Activated T-helper 2 cell treated with anti-CD3 and anti-CD28 coated beads, Interferon-gamma antibody, Interleukin-2, Interleukin-4, amounts not matched to agents 10 μg/mL and 5 μg/mL and 100 μg/mL, durations not matched to agents 14 hours and 24 hours and 36 hours (primary cell): ENCODE measurements at regions not wholly inside any gene's neighbourhood (a gene's known extent, or its start where the extent isn't known, plus 50 kb on each side); places are given as distances from the start of the nearest gene placed in this dataset.
A peak's percentile ranks its signal among the peaks of the same experiment; 100 is the strongest.

Source experiments
- DNase-seq: peaks from one replicate; pipeline ENCODE4 v3.0.0; 2021; ENCODE audit warnings: low spot score
- H3K27ac Mint-ChIP-seq: one replicate; pipeline ENCODE4 v1.8.0; 2021; ENCODE audit warnings: mixed read lengths
- H3K27me3 Mint-ChIP-seq: one replicate; pipeline ENCODE4 v1.8.0; 2021; ENCODE audit warnings: low read depth, mixed read lengths
- H3K36me3 Mint-ChIP-seq: one replicate; pipeline ENCODE4 v1.8.0; 2021; ENCODE audit warnings: low read depth, mixed read lengths
- H3K4me1 Mint-ChIP-seq: one replicate; pipeline ENCODE4 v1.8.0; 2021; ENCODE audit warnings: low read depth, mixed read lengths
- H3K4me3 Mint-ChIP-seq: one replicate; pipeline ENCODE4 v1.8.0; 2021; ENCODE audit warnings: low read depth, mild to moderate bottlenecking, moderate library complexity, mixed read lengths
- H3K9me3 Mint-ChIP-seq: one replicate; pipeline ENCODE4 v1.8.0; 2021; ENCODE audit warnings: mixed read lengths
- intact Hi-C: fragments of 100-400 bp; cut with micrococcal nuclease; formaldehyde crosslinking; loops from one replicate; pipeline ENCODE4 v1.15.1; 2023

DNA sequence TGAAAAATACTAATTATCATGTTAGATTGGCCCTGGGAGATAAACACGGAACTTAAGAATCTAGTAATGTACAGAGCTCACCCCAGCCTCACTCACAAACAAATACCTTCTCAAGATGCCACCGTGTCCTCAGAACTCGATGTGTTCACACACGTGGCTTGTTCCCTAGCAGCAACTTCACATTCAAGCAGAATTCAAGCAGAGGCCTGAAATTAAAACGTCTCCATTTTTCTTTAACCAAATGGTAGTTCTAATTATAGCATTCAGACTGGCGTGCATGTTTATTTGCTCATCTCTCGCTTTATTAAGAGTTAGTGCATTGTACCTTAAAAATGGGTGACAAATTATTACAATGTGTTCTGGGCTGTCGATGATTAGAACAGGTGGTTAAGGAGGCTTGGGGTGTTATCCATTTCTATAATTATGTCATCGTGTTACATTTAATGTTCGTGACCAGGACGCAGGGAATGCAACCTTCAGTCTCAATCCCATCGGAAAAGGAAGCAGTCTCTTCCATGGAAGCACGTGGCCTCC lies 57.3 kb upstream of the SLC66A3 start:
- Mint-ChIP-seq H3K27me3 (peaks cover 37% of the 10 kb centered on the region), H3K4me3 (no peak overlapping the region), H3K27ac (no peak overlapping the region), H3K36me3 (peaks cover 3% of the 10 kb centered on the region), H3K9me3 (peaks cover 7% of the 10 kb centered on the region), H3K4me1 (peaks cover 2% of the 10 kb centered on the region)
- no peak for DNase-seq
- intact Hi-C loops = no loop called here

DNA sequence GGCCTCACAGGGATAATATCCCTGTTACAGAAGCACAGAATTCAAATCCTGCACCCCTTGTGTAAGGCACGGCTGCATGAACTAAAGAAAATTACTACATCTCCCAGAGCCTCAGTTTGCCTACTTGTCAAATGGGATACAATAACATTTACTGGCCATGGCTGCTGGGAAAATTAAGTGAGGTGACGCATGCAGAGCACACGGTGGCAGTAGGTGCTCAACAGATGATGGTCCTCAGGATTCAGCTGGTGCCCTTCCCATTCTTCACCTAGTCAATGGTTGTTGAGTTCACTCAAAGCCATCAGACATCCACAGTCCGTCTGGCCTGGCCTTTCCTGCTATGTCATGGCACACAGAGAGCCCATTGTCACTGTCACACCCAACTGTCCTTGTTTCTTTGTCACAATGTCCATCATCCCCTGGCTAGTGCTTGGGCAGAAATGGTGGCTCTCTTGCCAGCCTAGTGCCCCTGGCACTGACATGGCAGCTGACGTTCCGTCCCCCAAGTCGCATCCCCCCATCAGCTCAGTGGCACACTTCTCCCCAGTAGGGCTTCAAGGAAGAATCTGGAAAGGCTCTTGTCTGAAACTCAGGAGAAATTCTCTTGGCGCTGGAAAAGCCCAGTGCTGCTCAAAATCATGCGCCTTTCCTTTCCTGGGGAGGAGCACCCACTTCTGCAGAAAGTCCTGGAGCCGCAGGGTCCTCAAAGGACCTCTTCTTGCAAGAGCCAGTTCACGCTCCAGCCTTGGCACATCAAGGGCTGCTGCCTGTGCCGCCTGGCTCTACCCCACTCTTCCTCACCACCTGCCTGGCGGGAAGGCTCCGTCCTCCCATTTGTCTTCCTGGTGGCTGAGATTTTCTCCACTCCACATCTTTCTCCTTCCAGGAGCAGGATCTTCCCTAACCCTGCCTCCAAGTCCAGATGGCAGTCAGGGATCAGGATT lies 55.9 kb upstream of the SLC66A3 start:
- Mint-ChIP-seq H3K36me3 (peaks cover 3% of the 10 kb centered on the region), H3K9me3 (peaks cover 7% of the 10 kb centered on the region), H3K4me1 (peaks cover 14% of the 10 kb centered on the region), H3K4me3 (no peak overlapping the region), H3K27ac (no peak overlapping the region), H3K27me3 (peaks cover 35% of the 10 kb centered on the region)
- DNase-seq = no peak
- intact Hi-C loops = no loop called here

DNA sequence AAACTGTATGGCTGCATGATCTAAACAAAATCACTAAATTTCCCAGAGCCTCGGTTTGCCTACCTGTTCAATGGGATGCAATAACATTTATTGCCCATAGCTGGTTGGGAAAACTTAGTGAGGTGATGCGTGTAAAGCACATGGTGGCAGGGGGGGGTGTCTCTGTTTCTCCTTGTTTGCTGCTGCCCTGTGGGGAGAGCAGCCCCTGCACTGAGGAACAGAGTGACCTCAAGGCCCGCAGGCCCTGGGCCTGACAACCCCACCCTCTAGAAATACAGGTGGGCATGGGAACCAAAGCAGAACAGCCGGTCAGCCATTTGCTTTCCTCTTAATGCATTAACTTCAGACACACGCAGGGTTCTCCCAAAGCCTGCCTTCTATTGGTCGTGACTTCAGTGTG lies 55.1 kb upstream of the SLC66A3 start:
- Mint-ChIP-seq H3K27ac (no peak overlapping the region), H3K36me3 (peaks cover 3% of the 10 kb centered on the region), H3K4me3 (no peak overlapping the region), H3K27me3 (peaks cover 34% of the 10 kb centered on the region), H3K4me1 (peaks cover 19% of the 10 kb centered on the region), H3K9me3 (peaks cover 7% of the 10 kb centered on the region)
- intact Hi-C loops = no loop called here
- DNase-seq = no peak

DNA sequence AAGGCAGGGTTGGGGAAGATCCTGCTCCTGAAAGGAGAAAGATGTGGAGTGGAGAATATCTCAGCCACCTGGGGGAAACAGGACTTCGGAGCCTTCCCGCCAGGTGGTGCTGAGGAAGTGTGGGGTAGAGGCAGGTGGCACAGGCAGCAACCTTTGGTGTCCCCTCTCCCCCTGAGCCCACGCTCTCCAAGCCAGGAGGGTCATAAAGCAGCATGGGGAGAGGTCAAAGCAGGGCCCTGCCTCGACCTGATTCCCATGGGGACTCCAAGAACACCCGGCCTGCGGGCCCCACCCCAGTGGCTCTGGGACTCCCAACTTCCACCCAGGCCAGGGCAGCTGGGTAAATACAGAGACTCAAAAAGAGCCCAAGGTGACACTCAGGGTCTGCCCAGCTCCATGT lies 54.3 kb upstream of the SLC66A3 start:
- peaks cover 6% of the 10 kb centered on the region for H3K36me3 Mint-ChIP-seq
- no peak for DNase-seq
- peaks cover 25% of the 10 kb centered on the region for H3K4me1 Mint-ChIP-seq
- peaks cover 7% of the 10 kb centered on the region for H3K9me3 Mint-ChIP-seq
- H3K4me3 Mint-ChIP-seq = no peak overlapping the region
- peaks cover 33% of the 10 kb centered on the region for H3K27me3 Mint-ChIP-seq
- no peak overlapping the region for H3K27ac Mint-ChIP-seq
- intact Hi-C loops = no loop called here

DNA sequence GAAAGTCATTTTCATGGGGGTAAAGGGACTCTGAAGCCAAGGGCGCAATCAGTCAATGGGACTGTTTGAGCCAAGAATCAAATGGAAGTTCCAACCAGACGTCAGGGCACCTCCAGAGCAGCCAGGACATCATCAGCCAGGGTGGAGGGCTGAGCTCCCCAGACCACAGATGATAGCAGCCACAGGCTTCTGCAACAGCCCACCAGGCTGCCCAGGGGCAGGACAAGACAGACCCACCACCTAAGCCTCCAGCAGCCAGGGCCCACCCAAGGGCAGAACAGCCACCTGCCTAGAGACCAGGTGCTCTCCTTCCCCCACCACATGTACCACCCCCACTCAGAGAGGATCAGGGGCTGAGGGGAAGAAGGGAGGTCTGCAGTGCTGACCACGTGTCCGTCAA lies 53.8 kb upstream of the SLC66A3 start:
- DNase-seq = no peak
- H3K4me3 Mint-ChIP-seq = no peak overlapping the region
- intact Hi-C loops = no loop called here
- H3K4me1 Mint-ChIP-seq = peaks cover 26% of the 10 kb centered on the region
- H3K36me3 Mint-ChIP-seq = peaks cover 6% of the 10 kb centered on the region
- peaks cover 7% of the 10 kb centered on the region for H3K9me3 Mint-ChIP-seq
- H3K27me3 Mint-ChIP-seq = peaks cover 34% of the 10 kb centered on the region
- H3K27ac Mint-ChIP-seq = no peak overlapping the region

DNA sequence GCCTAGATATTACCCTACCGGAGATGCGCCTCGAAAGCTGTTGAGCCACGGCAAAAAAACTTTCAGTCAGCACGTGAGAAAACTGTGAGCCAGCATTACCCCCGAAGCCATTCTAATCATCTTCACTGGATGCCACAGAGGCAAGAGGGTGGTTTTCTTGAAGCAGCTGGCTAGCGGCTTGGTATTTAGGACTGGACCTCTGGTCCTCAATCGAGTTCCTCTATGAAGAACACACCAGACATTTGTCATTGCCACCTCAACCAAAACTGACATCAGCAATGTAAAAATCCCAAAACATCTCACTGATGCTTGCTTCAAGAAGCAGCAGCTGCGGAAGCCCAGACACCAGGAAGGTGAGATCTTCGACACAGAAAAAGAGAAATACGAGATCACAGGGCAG lies 52.8 kb upstream of the SLC66A3 start:
- Mint-ChIP-seq H3K36me3 (peaks cover 6% of the 10 kb centered on the region), H3K27me3 (peaks cover 38% of the 10 kb centered on the region), H3K4me3 (no peak overlapping the region), H3K9me3 (peaks cover 7% of the 10 kb centered on the region), H3K4me1 (peaks cover 26% of the 10 kb centered on the region), H3K27ac (no peak overlapping the region)
- intact Hi-C loops = no loop called here
- no peak for DNase-seq

DNA sequence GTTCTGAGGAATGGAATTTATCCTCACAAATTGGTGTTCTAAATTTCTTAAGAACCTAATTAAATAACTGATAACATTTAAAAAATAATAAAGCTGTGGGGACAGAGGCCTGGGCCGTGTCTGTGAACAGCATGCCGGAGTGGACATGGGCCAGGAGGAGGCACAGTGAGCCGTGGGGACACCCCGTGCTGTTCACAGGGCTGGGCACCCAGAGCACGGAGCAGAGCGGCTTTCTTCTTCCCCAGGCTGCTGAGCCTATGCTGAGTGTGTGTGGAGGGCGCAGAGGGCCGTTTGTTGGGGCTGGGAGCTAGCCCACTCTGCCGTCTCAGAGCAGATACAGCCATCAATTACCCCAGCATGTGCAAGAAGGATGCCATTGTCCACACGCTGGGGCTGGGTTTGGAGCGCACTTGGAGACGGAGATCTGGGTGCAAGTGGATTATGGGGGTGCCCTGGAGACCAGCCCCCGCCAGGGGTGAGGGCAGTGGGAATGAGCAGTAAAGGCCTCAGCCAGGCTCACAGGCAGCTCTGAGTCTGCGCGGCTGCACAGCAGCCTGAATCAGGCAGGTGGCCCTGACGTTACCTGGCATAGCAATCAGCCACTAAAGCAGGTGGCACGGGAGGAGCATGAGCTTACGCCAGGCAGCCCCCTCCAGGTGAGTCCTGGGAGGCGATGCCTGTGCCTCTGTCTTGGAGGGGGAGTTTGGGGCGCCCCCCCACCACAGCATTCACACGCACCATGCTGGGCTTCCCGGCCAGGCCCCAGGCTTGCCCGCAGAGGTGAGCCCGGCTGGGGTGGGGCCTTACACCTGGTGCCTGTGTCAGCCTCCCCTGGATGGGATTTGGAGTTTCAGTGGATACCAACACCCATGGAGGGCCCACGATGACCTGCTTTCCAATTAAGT lies 52.1 kb upstream of the SLC66A3 start:
- no peak overlapping the region for H3K4me3 Mint-ChIP-seq
- H3K27me3 Mint-ChIP-seq = peaks cover 45% of the 10 kb centered on the region
- peaks cover 26% of the 10 kb centered on the region for H3K4me1 Mint-ChIP-seq
- no peak overlapping the region for H3K27ac Mint-ChIP-seq
- intact Hi-C loops = no loop called here
- peaks cover 6% of the 10 kb centered on the region for H3K36me3 Mint-ChIP-seq
- H3K9me3 Mint-ChIP-seq = peaks cover 7% of the 10 kb centered on the region
- DNase-seq = no peak

DNA sequence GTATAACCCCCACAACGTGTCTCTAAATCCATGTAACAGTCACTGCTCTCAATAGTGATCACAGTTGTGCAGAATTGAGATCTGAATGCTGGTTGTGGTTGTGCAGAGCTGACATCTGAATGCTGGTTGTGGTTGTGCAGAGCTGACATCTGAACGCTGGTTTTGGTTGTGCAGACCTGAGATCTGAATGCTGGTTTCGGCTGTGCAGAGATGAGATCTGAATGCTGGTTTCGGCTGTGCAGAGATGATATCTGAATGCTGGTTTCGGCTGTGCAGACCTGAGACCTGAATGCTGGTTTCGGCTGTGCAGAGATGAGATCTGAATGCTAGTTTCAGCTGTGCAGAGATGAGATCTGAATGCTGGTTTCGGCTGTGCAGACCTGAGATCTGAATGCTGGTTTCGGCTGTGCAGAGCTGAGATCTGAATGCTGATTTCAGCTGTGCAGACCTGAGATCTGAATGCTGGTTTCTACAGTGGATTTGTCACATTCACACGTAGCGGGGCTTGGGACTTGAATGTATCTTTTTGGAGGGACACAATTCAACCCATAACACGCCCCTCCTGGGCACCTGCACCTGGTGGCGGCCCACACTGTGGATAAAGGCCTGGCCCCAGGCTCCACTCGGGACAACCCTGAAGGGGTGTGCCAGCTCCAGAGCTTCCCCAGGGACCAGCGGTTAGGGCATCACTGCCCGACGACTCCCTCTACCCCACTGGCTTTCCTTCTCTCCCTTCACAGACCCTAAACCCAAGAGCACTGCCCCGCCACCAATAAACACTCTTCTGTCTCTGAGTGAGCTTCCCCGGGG lies 51.1 kb upstream of the SLC66A3 start:
- H3K4me1 Mint-ChIP-seq = peaks cover 26% of the 10 kb centered on the region
- H3K36me3 Mint-ChIP-seq = peaks cover 6% of the 10 kb centered on the region
- H3K27ac Mint-ChIP-seq = no peak overlapping the region
- intact Hi-C loops = no loop called here
- H3K27me3 Mint-ChIP-seq = peaks cover 48% of the 10 kb centered on the region
- DNase-seq = peak; percentile 68
- peaks cover 7% of the 10 kb centered on the region for H3K9me3 Mint-ChIP-seq
- H3K4me3 Mint-ChIP-seq = no peak overlapping the region

DNA sequence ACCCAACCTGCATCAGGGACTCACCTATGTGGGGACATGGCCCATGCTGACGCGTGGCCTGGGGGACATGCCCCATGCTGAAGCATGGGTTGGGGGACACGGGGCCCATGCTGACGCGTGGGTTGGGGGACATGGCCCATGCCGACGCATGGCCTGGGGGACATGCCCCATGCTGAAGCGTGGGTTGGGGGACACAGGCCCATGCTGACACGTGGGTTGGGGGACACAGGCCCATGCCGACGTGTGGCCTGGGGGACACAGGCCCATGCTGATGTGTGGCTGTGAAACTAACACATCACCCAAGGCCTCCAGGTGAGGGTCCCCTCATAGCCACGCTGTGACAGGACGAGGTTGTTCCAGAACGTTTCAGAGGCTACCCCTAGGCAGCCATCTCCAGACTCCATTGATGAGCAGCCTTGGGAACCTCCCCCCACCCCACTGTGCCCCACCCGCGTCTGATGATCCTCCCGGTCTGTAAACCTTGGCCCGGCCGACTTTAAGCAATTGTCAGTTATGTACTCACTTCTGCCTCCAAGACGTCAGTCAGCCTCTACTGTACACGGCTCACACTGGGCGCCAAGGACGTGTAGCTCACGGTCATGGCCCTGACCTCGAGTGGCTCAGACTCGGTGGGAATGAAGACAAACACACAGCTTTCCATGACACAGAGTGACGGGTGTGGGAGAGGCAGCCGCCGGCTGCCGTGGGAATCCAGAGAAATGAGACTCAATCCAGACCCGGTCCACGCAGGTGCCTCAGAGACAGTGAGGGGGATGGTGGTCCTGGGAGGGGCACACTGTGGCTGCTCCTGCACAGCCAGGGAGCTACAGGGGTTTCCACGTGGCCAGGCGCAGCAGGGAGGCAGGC lies 50.2 kb upstream of the SLC66A3 start:
- intact Hi-C loops = no loop called here
- peaks cover 43% of the 10 kb centered on the region for H3K27me3 Mint-ChIP-seq
- DNase-seq = no peak
- H3K27ac Mint-ChIP-seq = no peak overlapping the region
- no peak overlapping the region for H3K4me3 Mint-ChIP-seq
- peaks cover 26% of the 10 kb centered on the region for H3K4me1 Mint-ChIP-seq
- peaks cover 7% of the 10 kb centered on the region for H3K9me3 Mint-ChIP-seq
- H3K36me3 Mint-ChIP-seq = peaks cover 6% of the 10 kb centered on the region
